D721Med (cell line): ENCODE measurements at regions not wholly inside any gene's neighbourhood (a gene's known extent, or its start where the extent isn't known, plus 50 kb on each side); places are given as distances from the start of the nearest gene placed in this dataset.

Source experiments
- DNase-seq: peaks from one replicate; pipeline ENCODE4 v3.0.0; 2011; ENCODE audit warnings: low spot score; ENCODE audit not compliant: insufficient read length
- FAIRE-seq: peaks from 2 replicates; lab custom pipeline; 2011; peaks lifted over from hg19 to GRCh38; lab: Jason Lieb, UNC
- TF ChIP-seq, protein P1 (sequence below): IDR thresholded peaks from 2 replicates; pipeline ENCODE4 v1.5.1; 2012; ENCODE audit warnings: mild to moderate bottlenecking, control low read depth; ENCODE audit not compliant: insufficient read depth; ENCODE audit errors: missing control alignments

DNA sequence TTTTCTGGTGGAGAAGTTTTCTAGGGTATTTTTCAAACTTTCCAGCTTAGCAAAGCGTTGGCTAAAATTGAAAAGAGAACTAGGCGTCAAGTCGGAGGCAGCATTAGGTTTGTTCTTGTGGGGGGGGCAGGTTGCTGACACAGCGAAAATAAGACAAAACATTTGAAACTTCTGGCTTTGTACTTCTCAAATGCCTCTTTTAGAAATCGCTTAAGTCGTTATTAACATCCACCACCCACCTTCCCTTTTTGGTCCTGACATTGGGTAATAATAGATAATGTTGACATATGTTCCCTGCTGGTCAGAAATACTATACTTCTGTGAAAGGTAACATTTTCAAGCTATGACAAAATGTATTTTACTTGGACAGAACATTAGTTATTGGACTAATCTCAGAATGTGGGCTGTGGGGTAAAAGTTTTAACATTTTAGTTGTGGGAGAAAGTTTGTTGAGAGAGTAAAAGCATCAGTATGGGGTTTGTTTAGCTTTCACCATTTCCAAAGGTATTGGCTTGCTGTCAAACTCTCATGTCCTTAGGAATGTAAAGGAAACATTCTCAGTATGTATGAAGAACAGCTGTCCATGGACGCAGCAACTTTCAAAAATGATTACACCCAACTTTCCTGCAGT lies 88.1 kb upstream of the ZEB2 start:
- TF ChIP-seq, protein P1, sequence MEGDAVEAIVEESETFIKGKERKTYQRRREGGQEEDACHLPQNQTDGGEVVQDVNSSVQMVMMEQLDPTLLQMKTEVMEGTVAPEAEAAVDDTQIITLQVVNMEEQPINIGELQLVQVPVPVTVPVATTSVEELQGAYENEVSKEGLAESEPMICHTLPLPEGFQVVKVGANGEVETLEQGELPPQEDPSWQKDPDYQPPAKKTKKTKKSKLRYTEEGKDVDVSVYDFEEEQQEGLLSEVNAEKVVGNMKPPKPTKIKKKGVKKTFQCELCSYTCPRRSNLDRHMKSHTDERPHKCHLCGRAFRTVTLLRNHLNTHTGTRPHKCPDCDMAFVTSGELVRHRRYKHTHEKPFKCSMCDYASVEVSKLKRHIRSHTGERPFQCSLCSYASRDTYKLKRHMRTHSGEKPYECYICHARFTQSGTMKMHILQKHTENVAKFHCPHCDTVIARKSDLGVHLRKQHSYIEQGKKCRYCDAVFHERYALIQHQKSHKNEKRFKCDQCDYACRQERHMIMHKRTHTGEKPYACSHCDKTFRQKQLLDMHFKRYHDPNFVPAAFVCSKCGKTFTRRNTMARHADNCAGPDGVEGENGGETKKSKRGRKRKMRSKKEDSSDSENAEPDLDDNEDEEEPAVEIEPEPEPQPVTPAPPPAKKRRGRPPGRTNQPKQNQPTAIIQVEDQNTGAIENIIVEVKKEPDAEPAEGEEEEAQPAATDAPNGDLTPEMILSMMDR: no peak
- FAIRE-seq: no peak
- no peak for DNase-seq

DNA sequence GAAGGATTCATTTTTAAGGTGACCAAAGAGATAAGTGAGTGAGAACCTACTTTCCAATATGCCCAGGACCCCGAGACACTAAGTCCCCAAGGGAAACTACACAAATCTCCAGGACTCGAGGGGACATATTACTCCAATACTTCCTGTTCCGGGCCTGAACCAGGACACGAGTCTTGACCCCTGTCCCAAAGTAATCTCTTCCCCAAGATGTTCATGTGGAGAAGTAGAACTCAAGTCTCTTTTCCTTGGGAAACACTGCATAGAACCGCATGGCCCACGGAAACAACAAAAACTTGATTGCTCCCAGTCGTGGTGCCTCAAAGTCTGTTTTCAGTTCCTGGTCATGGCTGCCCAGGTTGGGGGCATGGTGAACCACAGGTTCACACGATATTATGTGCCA lies 87.2 kb upstream of the ZEB2 start:
- TF ChIP-seq, protein P1: no peak
- no peak for DNase-seq
- no peak for FAIRE-seq

DNA sequence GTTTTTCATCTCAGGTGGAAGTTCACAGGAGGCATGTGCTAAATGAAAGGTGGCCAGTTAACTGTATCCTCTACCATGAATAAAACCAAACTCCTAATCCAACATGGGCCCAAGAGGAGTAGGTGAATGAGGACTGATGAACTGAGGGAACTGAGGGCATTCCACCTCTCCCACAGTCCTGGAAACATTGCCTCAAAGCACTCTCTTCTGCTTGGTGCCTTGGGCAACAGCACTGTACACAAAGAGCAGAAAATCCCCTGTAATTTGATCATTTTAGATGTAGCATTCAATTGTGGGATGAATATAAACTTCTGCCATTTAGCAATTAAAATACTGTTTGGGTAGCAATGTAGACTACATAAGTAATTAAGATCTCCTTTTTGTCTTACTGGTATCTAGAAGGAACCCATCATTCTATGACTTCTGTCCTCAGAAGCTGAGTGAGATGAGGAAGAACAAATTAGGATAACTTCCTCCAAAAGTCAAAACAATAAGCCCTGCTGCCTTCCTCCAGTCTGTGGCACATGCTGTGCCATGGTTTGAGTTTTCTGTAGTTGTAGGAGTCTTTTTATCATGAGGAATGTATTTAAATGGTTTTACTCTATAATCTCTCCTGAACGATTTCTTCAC lies 86.7 kb upstream of the ZEB2 start:
- no peak for FAIRE-seq
- no peak for DNase-seq
- TF ChIP-seq, protein P1: no peak

DNA sequence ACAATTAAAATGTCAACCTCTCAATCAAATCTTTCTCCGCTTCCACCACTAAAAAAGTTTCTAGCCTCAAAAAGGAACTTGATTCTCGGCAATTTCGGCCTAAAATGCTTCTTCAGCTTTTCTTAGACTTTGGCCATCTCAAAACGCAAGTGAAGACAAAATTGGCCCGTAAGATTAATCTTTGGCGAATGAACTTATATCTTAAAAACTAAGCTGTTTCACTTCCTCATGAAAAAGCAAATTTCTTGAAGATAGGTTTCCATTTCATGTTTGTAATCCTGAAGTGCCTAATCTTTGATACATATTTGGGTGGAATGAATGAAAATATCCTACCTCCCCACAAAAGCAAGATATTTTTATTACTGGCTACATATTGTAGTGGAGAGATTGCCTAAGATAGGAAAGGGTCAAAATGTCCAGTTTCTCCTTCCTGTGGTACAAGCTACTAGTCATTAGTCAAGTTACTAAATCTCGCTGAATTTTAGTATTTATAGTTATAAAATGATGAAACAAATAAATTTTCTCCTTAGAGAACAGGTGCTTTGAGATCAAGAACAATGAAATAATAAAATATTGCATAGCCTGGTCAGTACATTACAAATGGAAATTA lies 85.4 kb upstream of the ZEB2 start:
- FAIRE-seq: no peak

DNA sequence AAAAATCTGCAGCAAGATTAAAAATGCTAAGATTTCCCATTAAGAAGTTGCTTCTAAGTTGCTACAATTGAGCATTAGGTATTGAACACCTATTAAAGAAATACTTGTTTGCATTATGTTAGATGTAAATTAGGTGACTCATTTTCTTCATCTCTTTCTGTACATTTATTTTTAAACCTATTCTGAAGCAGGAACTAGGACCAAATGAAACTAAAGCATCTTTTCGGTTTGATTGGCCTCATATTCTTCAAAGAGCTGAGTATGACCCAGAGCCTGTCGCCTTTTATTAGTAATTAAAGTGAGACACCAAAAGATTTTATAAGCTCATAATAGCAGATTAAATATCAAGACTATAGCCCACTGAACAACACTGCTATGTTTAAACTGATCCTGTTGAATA lies 83.4 kb upstream of the ZEB2 start:
- no peak for FAIRE-seq
- TF ChIP-seq, protein P1: no peak

More for the DNA sequence above, 85.4 kb upstream of the ZEB2 start:
- no peak for DNase-seq
- TF ChIP-seq, protein P1: no peak

DNA sequence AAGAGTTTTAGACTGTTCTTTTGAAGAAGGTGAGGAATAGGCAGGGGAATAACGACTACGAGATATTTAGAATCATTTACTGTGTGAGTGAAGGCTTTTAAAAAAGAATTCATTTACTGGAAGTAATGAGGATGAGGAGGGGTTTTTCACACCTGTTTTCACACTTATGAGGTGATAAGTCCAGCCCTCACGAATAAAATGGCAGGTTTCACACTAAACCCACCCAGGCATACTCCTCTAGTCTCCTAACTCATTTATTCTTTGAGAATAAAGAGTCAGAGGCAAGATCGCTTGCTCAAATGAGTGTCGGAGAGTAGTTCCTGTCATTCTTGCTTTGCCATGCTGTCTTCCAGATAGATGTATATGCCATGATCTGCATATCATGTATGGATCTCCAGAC lies 79.0 kb upstream of the ZEB2 start:
- FAIRE-seq: no peak
- no peak for DNase-seq
- TF ChIP-seq, protein P1: no peak

More for the DNA sequence above, 83.4 kb upstream of the ZEB2 start:
- no peak for DNase-seq
